ENCODE measurements at regions not wholly inside any gene's neighbourhood (a gene's known extent, or its start where the extent isn't known, plus 50 kb on each side); places are given as distances from the start of the nearest gene placed in this dataset.

GRCh38 chr12:111157486-111157885 is 211.4 kb downstream of the PHETA1 start:
- DNase-seq = no peak

- no peak for DNase-seq
Measured at GRCh38 chr12:111156304-111156703, 212.6 kb downstream of the PHETA1 start.

- DNase-seq = no peak
Measured at GRCh38 chr12:111155521-111155920, 213.4 kb downstream of the PHETA1 start.

GRCh38 chr12:111155020-111155419 is 213.9 kb downstream of the PHETA1 start:
- no peak for DNase-seq

- no peak for DNase-seq
Measured at GRCh38 chr12:111154147-111154834, 214.6 kb downstream of the PHETA1 start.

- peak in 21 of 58 donors; percentile 6 to 77 (median 25) for DNase-seq
Measured at GRCh38 chr12:111152561-111152960, 216.3 kb downstream of the PHETA1 start.

GRCh38 chr12:111150921-111151840 is 217.7 kb downstream of the PHETA1 start:
- no peak for DNase-seq

GRCh38 chr12:111150360-111150759 is 218.5 kb downstream of the PHETA1 start:
- peak in 1 of 58 donors; percentile 2 for DNase-seq

- DNase-seq = no peak
Measured at GRCh38 chr12:111149299-111149698, 219.6 kb downstream of the PHETA1 start.

GRCh38 chr12:111148005-111148404 is 220.9 kb downstream of the PHETA1 start:
- no peak for DNase-seq

- no peak for DNase-seq
Measured at GRCh38 chr12:111143271-111143670, 222.9 kb upstream of the MYL2 start.

GRCh38 chr12:111141205-111141604 is 220.8 kb upstream of the MYL2 start:
- no peak for DNase-seq

- no peak for DNase-seq
Measured at GRCh38 chr12:111138016-111138415, 217.6 kb upstream of the MYL2 start.

GRCh38 chr12:111135293-111135832 is 215.0 kb upstream of the MYL2 start:
- no peak for DNase-seq

- no peak for DNase-seq
Measured at GRCh38 chr12:111130336-111130735, 210.0 kb upstream of the MYL2 start.

GRCh38 chr12:111129149-111129767 is 208.9 kb upstream of the MYL2 start:
- no peak for DNase-seq

GRCh38 chr12:111126331-111126730 is 206.0 kb upstream of the MYL2 start:
- peak in 11 of 58 donors; percentile 2 to 20 (median 12) for DNase-seq

GRCh38 chr12:111124183-111124582 is 203.8 kb upstream of the MYL2 start:
- DNase-seq = no peak

- DNase-seq = no peak
Measured at GRCh38 chr12:111123390-111123789, 203.0 kb upstream of the MYL2 start.

- no peak for DNase-seq
Measured at GRCh38 chr12:111122458-111122878, 202.1 kb upstream of the MYL2 start.

GRCh38 chr12:111121840-111122239 is 201.5 kb upstream of the MYL2 start:
- no peak for DNase-seq

- no peak for DNase-seq
Measured at GRCh38 chr12:111120578-111120977, 200.2 kb upstream of the MYL2 start.
